ENCODE measurements at regions not wholly inside any gene's neighbourhood (a gene's known extent, or its start where the extent isn't known, plus 50 kb on each side); places are given as distances from the start of the nearest gene placed in this dataset.

- Histone ChIP-seq H3K4me3 (ENCODE audit: low read depth, low read length, poor library complexity, severe bottlenecking) (no peak overlapping the region), H3K27ac (ENCODE audit: low read depth, low read length, poor library complexity, severe bottlenecking) (no peak overlapping the region), H3K4me1 (ENCODE audit: insufficient read depth, low read length, severe bottlenecking) (no peaks in the 10 kb centered on the region), H2AFZ (ENCODE audit: low read length) (no peak overlapping the region), H3K9me2 (ENCODE audit: low read depth, low read length) (no peaks in the 10 kb centered on the region), H3F3A (ENCODE audit: insufficient read depth, low read length) (no peaks in the 10 kb centered on the region), H4K20me1 (ENCODE audit: insufficient read depth, low read length) (no peaks in the 10 kb centered on the region), H3K27me3 (ENCODE audit: insufficient read depth, low read length) (no peaks in the 10 kb centered on the region), H3K36me3 (ENCODE audit: insufficient read depth, low read length) (no peaks in the 10 kb centered on the region), H3K9ac (ENCODE audit: low read length) (no peak overlapping the region), H3K4me2 (ENCODE audit: low read length) (no peak overlapping the region), H3K79me2 (ENCODE audit: insufficient read depth, low read length) (no peaks in the 10 kb centered on the region), H3K9me3 (ENCODE audit: low read length) (no peaks in the 10 kb centered on the region)
- no peak for TF ChIP-seq EZH2 (IDR thresholded peaks at IDR 0.05; ENCODE audit: borderline replicate concordance, low read length)
- no peak for TF ChIP-seq CTCF (IDR thresholded peaks at IDR 0.05; ENCODE audit: low read length)
These were observed 232.5 kb downstream of the SH2D4B start for GRCh38 chr10:80770239-80770638.

GRCh38 chr10:80771285-80771684, 233.6 kb downstream of the SH2D4B start:
- Histone ChIP-seq H3K4me2 (ENCODE audit: low read length) (no peak overlapping the region), H3K9me2 (ENCODE audit: low read depth, low read length) (no peaks in the 10 kb centered on the region), H3K9me3 (ENCODE audit: low read length) (no peaks in the 10 kb centered on the region), H3K27ac (ENCODE audit: low read depth, low read length, poor library complexity, severe bottlenecking) (no peak overlapping the region), H3K4me3 (ENCODE audit: low read depth, low read length, poor library complexity, severe bottlenecking) (no peak overlapping the region), H4K20me1 (ENCODE audit: insufficient read depth, low read length) (no peaks in the 10 kb centered on the region), H3K27me3 (ENCODE audit: insufficient read depth, low read length) (no peaks in the 10 kb centered on the region), H3K79me2 (ENCODE audit: insufficient read depth, low read length) (no peaks in the 10 kb centered on the region), H3K36me3 (ENCODE audit: insufficient read depth, low read length) (no peaks in the 10 kb centered on the region), H3K4me1 (ENCODE audit: insufficient read depth, low read length, severe bottlenecking) (no peaks in the 10 kb centered on the region), H2AFZ (ENCODE audit: low read length) (no peak overlapping the region), H3K9ac (ENCODE audit: low read length) (no peak overlapping the region), H3F3A (ENCODE audit: insufficient read depth, low read length) (no peaks in the 10 kb centered on the region)
- no peak for TF ChIP-seq CTCF (IDR thresholded peaks at IDR 0.05; ENCODE audit: low read length)
- TF ChIP-seq EZH2 (IDR thresholded peaks at IDR 0.05; ENCODE audit: borderline replicate concordance, low read length) = no peak

GRCh38 chr10:80771902-80772555, 234.3 kb downstream of the SH2D4B start:
- Histone ChIP-seq H3K9ac (ENCODE audit: low read length) (no peak overlapping the region), H3K27me3 (ENCODE audit: insufficient read depth, low read length) (no peaks in the 10 kb centered on the region), H3K4me2 (ENCODE audit: low read length) (no peak overlapping the region), H3K4me3 (ENCODE audit: low read depth, low read length, poor library complexity, severe bottlenecking) (no peak overlapping the region), H2AFZ (ENCODE audit: low read length) (no peak overlapping the region), H3K9me3 (ENCODE audit: low read length) (no peaks in the 10 kb centered on the region), H4K20me1 (ENCODE audit: insufficient read depth, low read length) (no peaks in the 10 kb centered on the region), H3K9me2 (ENCODE audit: low read depth, low read length) (no peaks in the 10 kb centered on the region), H3F3A (ENCODE audit: insufficient read depth, low read length) (no peaks in the 10 kb centered on the region), H3K79me2 (ENCODE audit: insufficient read depth, low read length) (no peaks in the 10 kb centered on the region), H3K27ac (ENCODE audit: low read depth, low read length, poor library complexity, severe bottlenecking) (no peak overlapping the region), H3K36me3 (ENCODE audit: insufficient read depth, low read length) (no peaks in the 10 kb centered on the region), H3K4me1 (ENCODE audit: insufficient read depth, low read length, severe bottlenecking) (no peaks in the 10 kb centered on the region)
- TF ChIP-seq CTCF (IDR thresholded peaks at IDR 0.05; ENCODE audit: low read length) (no peak), EZH2 (IDR thresholded peaks at IDR 0.05; ENCODE audit: borderline replicate concordance, low read length) (no peak)
